ENCODE measurements at regions not wholly inside any gene's neighbourhood (a gene's known extent, or its start where the extent isn't known, plus 50 kb on each side); places are given as distances from the start of the nearest gene placed in this dataset.
"Not testable (repeated sequence)": the region's sequence is repeated elsewhere in the genome, so short reads cannot be mapped to it uniquely, and the experiment has no call there.

DNA sequence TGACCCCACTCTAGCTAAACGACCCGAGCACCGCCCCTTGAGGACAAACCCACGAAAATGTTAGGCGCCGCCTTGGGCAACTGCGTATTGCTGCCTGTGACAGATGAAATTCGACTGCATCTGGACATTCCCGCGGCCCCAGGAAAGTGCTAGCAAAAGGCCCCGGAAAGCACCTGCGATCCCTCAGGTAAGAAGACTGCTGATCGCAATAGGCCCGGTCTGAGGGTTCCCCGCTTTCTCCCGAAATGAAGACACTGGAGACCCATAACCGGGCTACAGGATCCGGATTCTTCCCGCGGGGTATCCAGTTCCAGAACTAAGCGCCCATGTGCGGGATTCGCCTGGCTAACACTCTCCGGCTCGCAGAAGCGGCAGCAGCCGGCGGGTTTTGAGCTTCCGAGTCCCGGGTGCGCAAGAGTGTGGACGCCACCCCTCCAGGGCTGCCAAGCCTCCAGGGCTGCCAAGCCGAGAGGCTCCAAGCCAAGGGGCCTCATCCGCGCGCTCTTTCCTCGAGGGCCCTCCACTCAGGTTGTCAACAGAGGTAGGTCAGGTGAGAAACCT, 157.9 kb upstream of the NBPF11 start:
- no peak for DNase-seq

DNA sequence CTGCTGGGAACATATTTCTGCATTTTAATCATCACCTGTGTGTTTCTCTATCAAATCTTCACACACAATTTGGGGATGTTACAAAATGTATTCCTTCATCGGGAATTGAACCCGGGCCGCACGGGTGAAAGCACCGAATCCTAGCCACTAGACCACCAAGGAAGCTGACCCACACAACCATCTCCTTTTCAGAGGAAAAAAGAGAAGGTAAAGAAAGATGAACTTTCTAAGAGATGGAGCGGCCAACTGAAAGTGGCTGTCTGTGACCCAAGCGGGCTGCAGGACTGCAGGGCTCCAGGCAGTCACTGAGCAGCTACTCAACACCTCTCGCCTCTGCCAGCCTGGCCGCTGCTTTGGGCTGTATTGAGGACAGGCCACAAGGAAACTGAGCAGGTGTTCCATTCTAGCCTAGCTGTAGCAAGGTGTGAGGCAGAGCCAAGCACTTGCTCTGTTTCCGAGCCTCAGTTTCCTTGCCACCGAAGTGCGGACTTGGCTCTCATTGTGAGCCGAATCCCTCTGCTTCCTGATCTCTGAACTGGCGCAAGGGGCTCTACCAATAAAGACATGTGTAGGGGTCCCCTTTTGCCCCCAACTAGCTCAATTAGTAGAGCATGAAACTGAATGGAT, 156.9 kb upstream of the NBPF11 start:
- no peak for DNase-seq

DNA sequence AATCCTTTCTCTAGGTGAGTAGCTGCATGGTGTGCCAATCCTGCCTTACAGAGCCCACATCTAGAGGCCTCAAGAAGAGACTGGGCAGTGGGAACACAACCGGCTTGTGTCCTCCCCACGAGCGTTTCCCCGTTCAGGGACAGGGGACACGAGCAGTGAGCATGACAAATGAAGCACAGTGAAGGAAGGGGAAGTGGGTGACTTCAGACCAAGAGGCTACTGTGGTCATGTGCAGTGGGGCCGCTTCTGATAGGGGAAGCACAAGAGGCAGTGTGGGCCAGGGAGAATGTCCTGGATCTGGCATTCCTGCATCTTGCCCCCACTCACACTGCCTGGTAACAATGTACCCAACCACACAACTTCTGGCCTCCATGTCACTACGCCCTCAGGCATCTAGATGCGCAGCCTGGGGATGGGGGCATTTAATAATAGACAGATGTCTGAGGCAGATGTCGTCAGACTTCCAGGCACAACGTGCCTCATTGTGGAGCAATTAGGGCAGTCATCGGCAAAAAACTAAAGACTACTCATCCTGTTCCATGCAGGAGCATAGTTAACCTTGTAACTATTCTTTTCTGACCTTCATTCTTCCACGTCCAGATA, 155.6 kb upstream of the NBPF11 start:
- DNase-seq = no peak

DNA sequence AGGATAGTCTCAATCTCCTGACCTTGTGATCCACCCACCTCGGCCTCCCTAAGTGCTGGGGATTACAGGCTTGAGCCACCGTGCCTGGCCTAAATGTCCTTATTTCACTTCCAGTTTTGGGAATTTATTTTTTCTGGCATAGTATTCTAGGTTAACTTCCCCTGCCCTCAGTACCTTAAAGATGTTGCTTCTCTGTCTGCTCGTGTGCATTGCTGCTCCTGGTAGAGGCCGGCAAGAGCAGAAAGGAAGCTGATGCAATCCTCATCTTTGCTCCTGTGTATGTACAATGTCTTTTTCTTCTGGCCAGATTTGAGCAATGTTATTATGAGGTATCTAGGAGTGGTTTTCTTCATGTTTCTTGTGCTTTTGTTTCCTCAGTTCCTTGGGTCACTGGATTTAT, 152.9 kb upstream of the NBPF11 start:
- not testable (repeated sequence) for DNase-seq

DNA sequence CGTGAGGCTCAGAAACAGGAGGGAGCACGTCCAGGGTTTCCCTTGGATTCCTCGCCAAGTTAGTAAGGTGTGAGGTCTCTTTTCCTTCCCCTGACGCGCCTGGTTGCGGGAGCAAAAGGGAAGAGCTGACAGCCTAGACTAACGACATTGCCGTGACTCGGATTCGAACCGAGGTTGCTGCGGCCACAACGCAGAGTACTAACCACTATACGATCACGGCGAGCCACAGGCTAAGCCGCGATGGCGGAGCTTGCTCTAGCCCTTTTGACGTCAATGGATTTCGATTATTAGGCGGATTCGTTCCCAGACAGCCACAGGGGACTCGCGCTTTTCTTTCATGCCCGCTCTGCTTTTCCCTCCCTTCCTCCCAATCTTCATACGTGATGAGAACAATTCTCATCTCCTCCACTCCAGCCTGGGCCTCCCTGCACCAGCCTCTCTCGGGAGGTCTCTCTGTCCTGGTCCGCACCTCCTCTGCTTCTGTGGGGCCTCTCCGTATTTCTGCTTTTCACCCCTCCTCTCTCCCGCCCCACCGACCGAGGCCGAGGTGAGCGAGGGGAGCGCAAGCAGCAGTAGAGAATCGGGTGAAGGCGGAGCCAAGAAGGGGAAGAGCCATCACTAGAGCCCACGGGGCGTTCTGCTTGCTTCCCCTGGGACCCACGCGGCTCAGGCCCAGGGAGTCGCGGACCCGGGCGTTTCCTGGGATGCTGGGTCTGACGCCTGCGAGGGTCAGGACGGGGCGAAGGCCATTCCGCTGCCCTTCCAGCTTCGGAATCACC, 150.7 kb upstream of the NBPF11 start:
- DNase-seq = not testable (repeated sequence)

DNA sequence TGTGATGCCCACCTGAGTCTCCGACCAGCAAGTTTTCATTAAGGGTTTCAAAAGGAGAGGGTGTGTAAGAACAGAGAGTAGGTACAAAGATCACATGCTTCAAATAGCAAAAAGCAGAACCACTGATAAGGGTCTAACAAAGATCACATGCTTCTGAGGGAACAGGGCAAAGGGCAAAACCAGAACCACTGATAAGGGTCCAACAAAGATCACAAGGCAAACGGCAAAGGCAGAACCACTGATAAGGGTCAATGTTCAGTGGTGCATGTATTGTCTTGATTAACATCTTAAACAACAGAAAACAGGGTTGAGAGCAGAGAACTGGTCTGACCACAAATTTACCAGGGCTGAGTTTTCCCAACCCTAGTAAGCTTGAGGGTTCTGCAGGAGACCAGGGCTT, 145.8 kb upstream of the NBPF11 start:
- not testable (repeated sequence) for DNase-seq

DNA sequence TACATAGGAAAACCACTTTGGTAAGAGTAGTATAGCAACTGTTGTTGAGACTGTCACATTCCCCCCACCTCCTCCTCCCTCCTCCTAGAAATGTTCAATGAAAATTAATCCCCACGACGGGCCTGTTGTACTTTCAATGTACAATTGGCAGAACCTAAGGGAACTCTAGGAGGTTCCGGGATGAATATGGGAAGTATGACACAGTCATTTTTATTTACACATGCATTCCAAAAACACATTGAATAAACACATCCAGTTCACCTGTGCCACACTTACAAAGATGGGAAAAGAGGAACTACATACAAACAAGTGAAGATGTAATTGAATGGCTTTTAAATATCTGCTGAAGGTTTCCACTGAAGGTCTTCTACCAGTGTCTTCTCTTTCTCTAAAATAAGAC, 144.4 kb upstream of the NBPF11 start:
- DNase-seq = no peak

DNA sequence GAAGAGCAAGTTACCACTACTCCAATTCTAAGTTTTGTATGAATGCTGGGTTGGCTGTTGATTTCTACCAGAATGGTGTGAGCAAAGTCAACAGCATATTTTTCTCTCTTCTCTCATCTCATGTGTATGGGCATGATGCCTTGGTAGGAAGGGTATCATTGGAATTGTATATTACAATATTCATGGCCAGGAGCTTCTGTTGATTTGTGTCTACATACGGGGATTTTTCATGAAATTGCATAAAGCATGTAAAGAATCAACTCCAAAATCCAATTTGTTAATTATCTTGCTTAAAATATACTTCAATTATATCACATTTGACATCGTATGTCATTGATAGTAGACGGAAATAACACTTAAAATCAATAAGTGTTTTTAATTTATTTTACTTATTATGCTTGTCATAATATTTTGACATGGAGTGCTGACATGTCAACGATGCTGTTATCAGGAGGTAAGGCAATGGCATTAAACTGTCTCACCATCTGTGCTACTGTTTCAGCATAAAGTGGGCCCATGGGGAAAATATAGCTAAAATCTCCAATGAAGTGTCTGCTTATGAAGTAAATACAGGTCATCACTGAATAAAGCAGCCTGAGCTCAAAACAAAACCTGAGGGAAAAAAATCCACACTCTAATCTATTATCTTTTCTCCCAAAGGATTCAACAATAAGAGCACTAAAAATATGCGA, 142.2 kb upstream of the NBPF11 start:
- DNase-seq = no peak

DNA sequence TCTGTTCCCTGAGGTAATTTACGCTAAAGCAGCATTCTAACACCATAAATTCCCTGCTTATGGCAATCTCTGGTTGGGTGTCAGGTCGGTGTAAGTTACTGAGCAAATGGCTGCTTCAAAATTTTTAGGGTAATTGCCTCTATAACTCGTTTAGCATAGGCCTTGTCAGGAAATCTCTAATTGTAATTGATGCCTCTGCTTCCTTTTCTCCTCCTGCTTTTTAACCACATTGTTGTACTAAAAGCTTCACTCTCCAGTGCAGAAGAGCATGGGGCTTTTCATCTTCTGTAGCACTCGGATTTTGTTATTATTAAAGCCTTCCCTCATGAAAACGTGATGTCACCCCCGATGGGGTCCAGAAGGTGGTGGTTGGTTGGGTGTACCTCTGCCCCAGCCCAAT, 141.6 kb upstream of the NBPF11 start:
- DNase-seq = no peak

DNA sequence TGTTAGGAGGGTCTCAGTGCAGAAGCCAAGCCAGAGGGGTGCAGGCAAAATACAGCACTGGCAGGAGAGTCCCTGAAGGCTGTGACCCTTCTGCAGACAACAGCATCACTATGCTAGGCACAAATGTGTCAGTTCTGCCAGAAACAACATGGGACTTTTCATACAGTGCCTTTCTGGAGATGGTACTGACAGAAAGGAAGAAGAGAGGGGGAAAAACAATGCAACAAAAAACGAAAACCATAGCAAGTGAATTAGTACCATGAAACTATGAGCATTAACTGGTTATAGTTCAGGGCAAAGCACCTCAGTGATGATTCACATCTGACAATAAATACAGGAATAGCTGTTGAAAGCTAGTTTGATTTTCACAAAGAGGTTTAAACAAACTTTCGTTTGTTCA, 140.8 kb upstream of the NBPF11 start:
- DNase-seq = no peak

DNA sequence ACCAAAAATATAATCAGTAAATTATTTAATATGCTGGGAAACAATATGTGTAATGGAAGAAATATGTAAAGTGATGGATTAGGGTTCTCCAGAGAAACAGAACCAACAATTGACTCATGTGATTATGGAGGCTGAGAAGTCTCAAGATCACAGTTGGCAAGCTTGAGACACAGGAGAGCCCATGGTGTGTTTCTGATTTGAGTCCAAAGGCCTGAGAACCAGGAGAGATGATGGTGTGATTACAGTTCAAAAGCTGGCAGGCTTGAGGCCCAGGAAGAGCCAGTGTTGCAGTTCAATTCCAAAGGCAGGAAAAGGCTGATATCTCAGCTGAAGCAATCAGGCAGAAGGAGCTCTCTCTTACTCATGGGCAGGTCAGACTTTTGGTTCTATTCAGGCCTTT, 138.8 kb upstream of the NBPF11 start:
- DNase-seq = no peak

DNA sequence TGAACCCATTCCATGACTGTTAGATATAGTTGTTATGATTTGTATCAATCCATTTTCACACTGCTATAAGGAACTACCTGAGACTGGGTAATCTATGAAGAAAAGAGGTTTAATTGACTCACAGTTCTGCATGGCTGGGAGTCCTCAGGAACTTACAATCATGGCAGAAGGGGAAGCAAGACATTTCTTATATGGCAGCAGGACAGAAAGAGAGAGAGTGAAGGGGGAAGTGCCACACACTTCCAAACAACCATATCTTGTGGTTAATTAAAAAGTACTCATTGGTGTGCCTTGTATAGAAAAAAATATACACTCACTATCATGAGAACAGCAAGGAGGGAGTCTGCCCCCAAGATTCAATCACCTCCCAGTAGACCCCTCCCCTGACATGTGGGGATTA, 137.6 kb upstream of the NBPF11 start:
- no peak for DNase-seq

DNA sequence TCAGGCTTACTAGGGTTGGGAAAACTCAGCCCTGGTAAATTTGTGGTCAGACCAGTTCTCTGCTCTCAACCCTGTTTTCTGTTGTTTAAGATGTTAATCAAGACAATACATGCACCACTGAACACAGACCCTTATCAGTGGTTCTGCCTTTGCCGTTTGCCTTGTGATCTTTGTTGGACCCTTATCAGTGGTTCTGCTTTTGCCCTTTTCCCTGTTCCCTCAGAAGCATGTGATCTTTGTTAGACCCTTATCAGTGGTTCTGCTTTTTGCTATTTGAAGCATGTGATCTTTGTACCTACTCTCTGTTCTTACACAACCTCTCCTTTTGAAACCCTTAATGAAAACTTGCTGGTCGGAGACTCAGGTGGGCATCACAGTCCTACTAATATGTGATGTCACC, 133.9 kb upstream of the NBPF11 start:
- DNase-seq = not testable (repeated sequence)

DNA sequence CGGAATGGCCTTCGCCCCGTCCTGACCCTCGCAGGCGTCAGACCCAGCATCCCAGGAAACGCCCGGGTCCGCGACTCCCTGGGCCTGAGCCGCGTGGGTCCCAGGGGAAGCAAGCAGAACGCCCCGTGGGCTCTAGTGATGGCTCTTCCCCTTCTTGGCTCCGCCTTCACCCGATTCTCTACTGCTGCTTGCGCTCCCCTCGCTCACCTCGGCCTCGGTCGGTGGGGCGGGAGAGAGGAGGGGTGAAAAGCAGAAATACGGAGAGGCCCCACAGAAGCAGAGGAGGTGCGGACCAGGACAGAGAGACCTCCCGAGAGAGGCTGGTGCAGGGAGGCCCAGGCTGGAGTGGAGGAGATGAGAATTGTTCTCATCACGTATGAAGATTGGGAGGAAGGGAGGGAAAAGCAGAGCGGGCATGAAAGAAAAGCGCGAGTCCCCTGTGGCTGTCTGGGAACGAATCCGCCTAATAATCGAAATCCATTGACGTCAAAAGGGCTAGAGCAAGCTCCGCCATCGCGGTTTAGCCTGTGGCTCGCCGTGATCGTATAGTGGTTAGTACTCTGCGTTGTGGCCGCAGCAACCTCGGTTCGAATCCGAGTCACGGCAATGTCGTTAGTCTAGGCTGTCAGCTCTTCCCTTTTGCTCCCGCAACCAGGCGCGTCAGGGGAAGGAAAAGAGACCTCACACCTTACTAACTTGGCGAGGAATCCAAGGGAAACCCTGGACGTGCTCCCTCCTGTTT, 128.9 kb upstream of the NBPF11 start:
- DNase-seq = not testable (repeated sequence)

DNA sequence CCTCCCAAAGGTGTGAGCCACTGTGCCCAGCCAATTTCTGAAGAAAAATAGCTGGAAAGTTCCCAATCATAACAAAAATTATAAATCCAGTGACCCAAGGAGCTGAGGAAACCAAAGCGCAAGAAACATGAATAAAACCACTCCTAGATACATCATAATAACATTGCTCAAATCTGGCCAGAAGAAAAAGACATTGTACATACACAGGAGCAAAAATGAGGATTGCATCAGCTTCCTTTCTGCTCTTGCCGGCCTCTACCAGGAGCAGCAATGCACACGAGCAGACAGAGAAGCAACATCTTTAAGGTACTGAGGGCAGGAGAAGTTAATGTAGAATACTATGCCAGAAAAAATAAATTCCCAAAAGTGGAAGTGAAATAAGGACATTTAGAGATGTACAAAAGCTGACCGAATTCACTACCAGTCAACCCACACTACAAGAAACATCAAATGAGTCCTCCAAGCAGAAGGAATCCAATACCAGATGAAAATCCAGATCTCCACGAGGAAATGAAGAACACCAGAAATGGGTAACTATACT, 127.0 kb upstream of the NBPF11 start:
- DNase-seq = not testable (repeated sequence)

DNA sequence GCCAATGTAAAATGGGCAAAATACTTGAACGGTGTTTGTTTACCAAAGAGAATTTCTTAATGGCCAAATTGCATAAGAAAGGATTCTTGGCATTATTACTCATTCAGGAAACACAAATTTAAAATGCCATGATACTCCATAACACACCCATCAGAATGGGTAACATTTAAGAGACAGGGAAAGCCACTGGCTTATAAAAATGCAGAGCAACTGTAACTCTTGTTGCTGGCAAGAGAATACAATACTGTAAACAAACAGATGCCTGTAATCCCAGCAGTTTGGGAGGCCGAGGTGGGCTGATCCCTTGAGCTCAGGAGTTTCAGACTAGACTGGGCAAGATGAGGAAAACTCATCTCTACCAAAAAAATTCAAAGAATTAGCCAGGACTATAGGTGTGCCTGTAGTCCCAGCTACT, 125.8 kb upstream of the NBPF11 start:
- DNase-seq = not testable (repeated sequence)

DNA sequence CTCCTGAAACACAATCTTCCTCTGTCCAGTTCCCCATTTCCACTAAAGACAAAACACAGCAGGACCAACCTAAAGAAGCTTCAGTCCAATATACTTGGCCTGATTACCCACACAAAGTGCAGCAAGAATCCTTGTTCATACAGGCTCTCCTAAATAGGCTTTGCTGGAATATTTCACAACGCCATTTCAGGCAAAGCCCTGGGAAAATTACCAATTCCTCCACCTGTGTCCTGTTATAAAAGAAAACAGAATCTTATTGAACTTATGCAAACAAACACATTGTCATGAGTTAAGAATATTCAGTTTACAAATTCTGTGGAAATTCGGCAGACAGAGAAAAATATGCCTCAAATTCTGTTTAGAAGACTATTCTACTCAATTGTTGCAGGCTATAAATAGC, 115.0 kb upstream of the NBPF11 start:
- not testable (repeated sequence) for DNase-seq

DNA sequence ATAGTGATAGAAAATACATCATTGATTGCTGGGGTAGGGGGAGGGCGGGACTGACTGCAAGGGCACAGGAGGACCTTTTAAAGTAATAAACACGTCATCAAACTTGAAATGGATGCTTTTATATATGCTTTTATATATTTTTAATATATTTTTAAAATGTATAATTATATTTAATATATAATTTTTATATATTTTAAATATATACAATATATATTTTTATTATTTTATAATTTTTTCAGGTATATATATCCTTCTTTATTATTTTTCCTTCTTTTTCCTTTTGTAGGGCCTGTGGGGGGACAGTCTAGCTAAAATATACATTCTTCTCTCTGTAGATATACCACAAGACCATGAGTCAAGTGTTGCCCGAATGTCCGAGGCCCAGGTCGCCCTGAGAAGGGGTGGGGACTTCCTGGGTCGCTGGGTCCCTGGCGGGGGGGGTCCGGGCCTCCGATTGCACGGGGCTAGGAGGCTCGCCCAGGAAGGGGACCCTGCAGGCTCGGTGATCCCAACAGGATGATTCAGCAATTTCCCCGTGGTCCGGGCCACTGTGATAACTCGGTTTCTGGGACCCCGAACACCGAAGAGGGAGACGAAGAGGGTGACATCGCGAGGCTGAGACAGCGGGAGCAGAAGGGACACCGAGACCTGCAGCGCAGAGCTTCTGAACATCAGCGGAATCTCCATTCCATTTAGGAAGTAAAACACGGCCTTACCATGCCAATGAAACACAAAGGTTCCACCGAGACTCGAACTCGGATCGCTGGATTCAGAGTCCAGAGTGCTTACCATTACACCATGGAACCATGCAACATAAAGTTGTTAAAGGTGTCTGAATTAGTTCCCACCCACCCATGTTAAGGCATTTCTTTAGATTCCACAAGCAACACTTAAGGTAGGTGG, 112.5 kb upstream of the NBPF11 start:
- DNase-seq = no peak

DNA sequence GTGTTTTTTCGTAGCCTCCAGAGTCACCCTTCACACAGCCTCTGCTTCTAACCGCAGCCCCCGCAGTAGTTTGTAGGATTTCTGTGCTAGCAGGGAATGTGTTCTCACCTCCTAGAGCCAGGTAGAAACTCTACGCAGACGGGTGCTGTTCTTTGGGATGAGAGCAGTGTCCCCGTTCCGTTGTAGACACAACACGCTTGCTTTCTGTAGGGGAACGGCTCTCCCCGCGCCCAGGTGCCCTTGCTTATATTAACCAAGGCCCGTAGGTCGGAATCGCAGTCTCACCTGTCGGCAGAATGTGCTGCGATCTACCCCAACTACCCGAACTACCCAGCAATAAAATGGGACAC, 111.8 kb upstream of the NBPF11 start:
- DNase-seq = no peak

DNA sequence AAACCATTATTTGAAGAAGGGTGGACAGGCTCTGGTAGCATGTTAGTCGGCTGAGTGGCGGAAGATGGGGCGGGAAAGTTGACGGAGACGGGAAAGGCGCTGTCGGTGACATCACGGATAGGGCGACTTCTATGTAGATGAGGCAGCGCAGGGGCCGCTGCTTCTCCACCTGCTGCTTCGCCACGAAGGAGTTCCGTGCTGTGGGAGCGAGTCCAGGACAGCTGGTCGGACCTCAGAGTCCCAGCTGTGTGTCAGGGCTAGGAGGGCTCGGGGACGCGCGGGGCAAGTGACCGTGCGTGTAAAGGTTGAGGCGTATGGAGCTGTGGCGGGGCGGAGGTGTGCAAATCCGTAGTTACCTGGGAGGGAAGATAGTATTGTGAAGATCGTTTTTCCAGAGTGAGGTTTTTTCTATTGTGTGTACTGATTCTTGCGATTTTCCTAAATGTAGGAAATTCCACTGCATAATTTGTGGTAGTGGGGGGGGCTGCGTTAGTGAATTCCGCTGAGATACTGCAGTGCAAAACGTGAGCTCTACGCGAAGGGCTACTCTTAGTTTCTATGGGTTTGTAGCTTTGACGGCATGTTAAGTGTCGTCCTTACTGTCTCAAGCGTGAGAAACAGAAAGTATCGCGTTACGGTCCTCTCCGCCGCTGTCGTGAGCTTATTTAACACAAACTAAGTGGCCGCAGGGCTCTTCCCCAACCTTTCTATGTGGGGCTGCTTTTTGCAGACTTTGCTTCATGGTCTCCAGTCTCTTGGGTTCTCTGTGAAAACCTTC, 111.2 kb upstream of the NBPF11 start:
- no peak for DNase-seq

Data from COR-L47 (cell line).